Neural cell (in vitro differentiated cells): ENCODE measurements at regions not wholly inside any gene's neighbourhood (a gene's known extent, or its start where the extent isn't known, plus 50 kb on each side); places are given as distances from the start of the nearest gene placed in this dataset.

ENCODE experiments used
- CTCF ChIP-seq: fragments of 450-650 bp; IDR thresholded peaks from 2 replicates; pipeline ENCODE4 v1.5.1; 2014; ENCODE audit warnings: antibody characterized with exemption, mild to moderate bottlenecking, moderate library complexity; ENCODE audit not compliant: poor library complexity, severe bottlenecking
- MXI1 ChIP-seq: fragments of 450-650 bp; conservative IDR thresholded peaks from 2 replicates; pipeline ENCODE4 v1.6.1; 2014; ENCODE audit warnings: antibody characterized with exemption, mild to moderate bottlenecking; ENCODE audit not compliant: poor library complexity, severe bottlenecking

GRCh38 chr1:36561361-36561724, 78.6 kb upstream of the CSF3R start:
- no peak for TF ChIP-seq MXI1
- TF ChIP-seq CTCF, result no peak
